HTR-8/SVneo (cell line): ENCODE measurements at regions not wholly inside any gene's neighbourhood (a gene's known extent, or its start where the extent isn't known, plus 50 kb on each side); places are given as distances from the start of the nearest gene placed in this dataset.

ENCODE experiments used
- DNase-seq: peaks from one replicate; pipeline ENCODE4 v3.0.0; 2011; ENCODE audit warnings: low spot score, mixed read lengths; ENCODE audit not compliant: insufficient read length
- FAIRE-seq: peaks from 2 replicates; lab custom pipeline; 2011; peaks lifted over from hg19 to GRCh38; lab: Jason Lieb, UNC

- DNase-seq (no peak), FAIRE-seq (no peak)
These were observed 154.2 kb upstream of the TYRP1 start for GRCh38 chr9:12538842-12539579.

GRCh38 chr9:12539580-12539975 lies 153.6 kb upstream of the TYRP1 start:
- no peak for FAIRE-seq
- no peak for DNase-seq

- no peak for DNase-seq
- FAIRE-seq = no peak
These were observed 148.5 kb upstream of the TYRP1 start for GRCh38 chr9:12544700-12545099.

- no peak for DNase-seq
- FAIRE-seq = no peak
These were observed 138.5 kb upstream of the TYRP1 start for GRCh38 chr9:12554636-12555035.

GRCh38 chr9:12566404-12567090 lies 126.6 kb upstream of the TYRP1 start:
- FAIRE-seq = no peak
- no peak for DNase-seq

GRCh38 chr9:12584656-12585522 lies 108.3 kb upstream of the TYRP1 start:
- DNase-seq = no peak
- FAIRE-seq = no peak

- DNase-seq = no peak
- FAIRE-seq = no peak
These were observed 97.8 kb upstream of the TYRP1 start for GRCh38 chr9:12595400-12595799.

- FAIRE-seq (no peak), DNase-seq (peak; percentile 32)
These were observed 88.9 kb upstream of the TYRP1 start for GRCh38 chr9:12604164-12604821.

GRCh38 chr9:12612211-12612770 lies 80.9 kb upstream of the TYRP1 start:
- DNase-seq = no peak
- no peak for FAIRE-seq

GRCh38 chr9:12613071-12613470 lies 80.1 kb upstream of the TYRP1 start:
- DNase-seq = no peak
- no peak for FAIRE-seq

GRCh38 chr9:12614488-12614887 lies 78.7 kb upstream of the TYRP1 start:
- FAIRE-seq (no peak), DNase-seq (no peak)

GRCh38 chr9:12618956-12619355 lies 74.2 kb upstream of the TYRP1 start:
- no peak for FAIRE-seq
- no peak for DNase-seq

GRCh38 chr9:12625844-12626243 lies 67.3 kb upstream of the TYRP1 start:
- FAIRE-seq = no peak
- no peak for DNase-seq

- FAIRE-seq (no peak), DNase-seq (no peak)
These were observed 66.1 kb upstream of the TYRP1 start for GRCh38 chr9:12627096-12627495.

- no peak for DNase-seq
- FAIRE-seq = no peak
These were observed 64.6 kb upstream of the TYRP1 start for GRCh38 chr9:12628546-12628945.

GRCh38 chr9:12629067-12629466 lies 64.1 kb upstream of the TYRP1 start:
- no peak for FAIRE-seq
- DNase-seq = no peak

GRCh38 chr9:12631866-12632265 lies 61.3 kb upstream of the TYRP1 start:
- DNase-seq (no peak), FAIRE-seq (no peak)

- no peak for DNase-seq
- FAIRE-seq = no peak
These were observed 60.0 kb upstream of the TYRP1 start for GRCh38 chr9:12633016-12633765.

- peak; percentile 5 for DNase-seq
- no peak for FAIRE-seq
These were observed 53.1 kb upstream of the TYRP1 start for GRCh38 chr9:12640016-12640587.
